Vagina (tissue), 2 donors: ENCODE measurements at regions not wholly inside any gene's neighbourhood (a gene's known extent, or its start where the extent isn't known, plus 50 kb on each side); places are given as distances from the start of the nearest gene placed in this dataset.

Experiments used
- DNase-seq, 2 donors: peaks; one replicate each; pipeline ENCODE4 v3.0.0-alpha.2; 2017; ENCODE audit errors: extremely low spot score in 2 of 2
- H3K27ac ChIP-seq: fragments of 200-600 bp; sonication (generic); one replicate; pipeline ENCODE4 v1.5.1; 2019
- H3K27me3 ChIP-seq: fragments of 200-600 bp; sonication (generic); one replicate; pipeline ENCODE4 v1.5.1; 2019
- H3K36me3 ChIP-seq, 2 donors: fragments of 200-600 bp; sonication (generic); one replicate each; pipeline ENCODE4 v1.5.1; 2017 to 2019
- H3K4me1 ChIP-seq: fragments of 200-600 bp; sonication (generic); one replicate; pipeline ENCODE4 v1.5.1; 2019
- H3K4me3 ChIP-seq, 2 donors: fragments of 200-600 bp; sonication (generic); 1 replicate in 1 of 2; 2 replicates in 1 of 2; pipeline ENCODE4 v1.5.1; 2016 to 2019
- H3K9me3 ChIP-seq: fragments of 200-600 bp; sonication (generic); one replicate; pipeline ENCODE4 v1.5.1; 2019
- POLR2A ChIP-seq, 2 donors: fragments of 450-650 bp; IDR thresholded peaks; one replicate each; pipeline ENCODE4 v1.6.1; 2017; ENCODE audit warnings: antibody characterized with exemption in 2 of 2, mild to moderate bottlenecking in 2 of 2, moderate library complexity in 2 of 2
- POLR2AphosphoS5 ChIP-seq, 2 donors: sonication (generic); formaldehyde crosslinking; IDR thresholded peaks; one replicate each; pipeline ENCODE4 v1.9.0; 2017; ENCODE audit warnings: antibody characterized with exemption in 2 of 2, mild to moderate bottlenecking in 2 of 2, low read depth in 1 of 2; ENCODE audit not compliant: insufficient read depth in 1 of 2
- intact Hi-C: fragments of 100-400 bp; cut with DNase I; formaldehyde crosslinking; loops from one replicate; pipeline ENCODE4 v1.15.1; 2023
- TF ChIP-seq, protein P1 (sequence below), 3 experiments: fragments of 450-650 bp in 2 of 3; fragments of 200-600 bp in 1 of 3; sonication (generic) in 1 of 3; IDR thresholded peaks; one replicate each; pipeline ENCODE4 v1.5.1; 2017 to 2019; ENCODE audit warnings: antibody characterized with exemption in 3 of 3, mild to moderate bottlenecking in 2 of 3, moderate library complexity in 2 of 3

DNA sequence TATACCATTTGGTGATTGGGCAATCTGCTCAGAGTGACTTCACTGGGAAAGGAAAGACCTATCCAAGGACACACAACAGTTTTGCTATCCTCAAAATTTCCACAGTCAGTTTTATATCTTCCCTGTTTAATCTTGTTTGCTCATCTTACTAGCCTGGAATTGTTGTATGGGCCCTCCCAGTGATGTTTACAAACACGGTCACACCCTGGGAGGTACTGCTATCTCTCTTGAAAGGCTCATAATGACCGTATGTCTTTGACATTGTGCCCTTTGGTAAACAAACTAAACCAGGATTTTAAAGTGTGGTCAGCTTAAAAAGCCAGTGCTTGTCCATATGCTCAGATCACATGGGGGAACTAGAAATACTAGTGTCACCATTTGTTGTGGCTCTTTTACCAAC lies 277.0 kb downstream of the CDH2 start:
- no peak overlapping the region for H3K4me3 ChIP-seq
- H3K9me3 ChIP-seq, result no peaks in the 10 kb centered on the region
- H3K27ac ChIP-seq, result no peak overlapping the region
- TF ChIP-seq POLR2AphosphoS5 (IDR thresholded peaks at IDR 0.05; ENCODE audit: insufficient read depth in 1 of 2, low read depth in 1 of 2), result no peak
- no peak for TF ChIP-seq POLR2A (IDR thresholded peaks at IDR 0.05)
- TF ChIP-seq, protein P1, sequence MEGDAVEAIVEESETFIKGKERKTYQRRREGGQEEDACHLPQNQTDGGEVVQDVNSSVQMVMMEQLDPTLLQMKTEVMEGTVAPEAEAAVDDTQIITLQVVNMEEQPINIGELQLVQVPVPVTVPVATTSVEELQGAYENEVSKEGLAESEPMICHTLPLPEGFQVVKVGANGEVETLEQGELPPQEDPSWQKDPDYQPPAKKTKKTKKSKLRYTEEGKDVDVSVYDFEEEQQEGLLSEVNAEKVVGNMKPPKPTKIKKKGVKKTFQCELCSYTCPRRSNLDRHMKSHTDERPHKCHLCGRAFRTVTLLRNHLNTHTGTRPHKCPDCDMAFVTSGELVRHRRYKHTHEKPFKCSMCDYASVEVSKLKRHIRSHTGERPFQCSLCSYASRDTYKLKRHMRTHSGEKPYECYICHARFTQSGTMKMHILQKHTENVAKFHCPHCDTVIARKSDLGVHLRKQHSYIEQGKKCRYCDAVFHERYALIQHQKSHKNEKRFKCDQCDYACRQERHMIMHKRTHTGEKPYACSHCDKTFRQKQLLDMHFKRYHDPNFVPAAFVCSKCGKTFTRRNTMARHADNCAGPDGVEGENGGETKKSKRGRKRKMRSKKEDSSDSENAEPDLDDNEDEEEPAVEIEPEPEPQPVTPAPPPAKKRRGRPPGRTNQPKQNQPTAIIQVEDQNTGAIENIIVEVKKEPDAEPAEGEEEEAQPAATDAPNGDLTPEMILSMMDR (IDR thresholded peaks at IDR 0.05), result no peak
- intact Hi-C loops, result no loop called here
- H3K36me3 ChIP-seq, result no peaks in the 10 kb centered on the region
- no peaks in the 10 kb centered on the region for H3K4me1 ChIP-seq
- H3K27me3 ChIP-seq, result no peaks in the 10 kb centered on the region
- no peak for DNase-seq

DNA sequence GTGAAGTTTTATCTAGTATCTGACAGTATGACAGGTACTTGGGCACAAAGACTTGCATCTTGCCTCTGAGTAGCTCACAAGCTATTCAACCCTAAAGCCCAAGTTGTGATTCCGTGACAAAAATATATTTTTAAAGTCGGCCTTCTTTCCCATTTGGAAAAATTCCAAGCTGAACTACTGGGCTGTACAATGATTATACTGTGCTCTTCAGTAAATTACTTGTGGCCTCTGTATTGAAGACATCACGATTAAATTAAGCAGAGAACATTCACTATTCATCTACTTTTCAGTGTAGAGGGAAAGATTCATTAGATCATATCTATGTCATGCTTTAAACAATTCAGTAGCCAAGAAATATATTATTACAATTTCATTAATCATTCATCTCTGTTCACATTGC lies 282.2 kb downstream of the CDH2 start:
- H3K4me1 ChIP-seq, result no peaks in the 10 kb centered on the region
- H3K36me3 ChIP-seq, result no peaks in the 10 kb centered on the region
- no peaks in the 10 kb centered on the region for H3K27me3 ChIP-seq
- H3K4me3 ChIP-seq, result no peak overlapping the region
- intact Hi-C loops, result no loop called here
- no peak for DNase-seq
- H3K9me3 ChIP-seq, result no peaks in the 10 kb centered on the region
- H3K27ac ChIP-seq, result no peak overlapping the region
- TF ChIP-seq POLR2AphosphoS5 (IDR thresholded peaks at IDR 0.05; ENCODE audit: insufficient read depth in 1 of 2, low read depth in 1 of 2), result no peak
- no peak for TF ChIP-seq POLR2A (IDR thresholded peaks at IDR 0.05)
- TF ChIP-seq, protein P1 (IDR thresholded peaks at IDR 0.05), result no peak

DNA sequence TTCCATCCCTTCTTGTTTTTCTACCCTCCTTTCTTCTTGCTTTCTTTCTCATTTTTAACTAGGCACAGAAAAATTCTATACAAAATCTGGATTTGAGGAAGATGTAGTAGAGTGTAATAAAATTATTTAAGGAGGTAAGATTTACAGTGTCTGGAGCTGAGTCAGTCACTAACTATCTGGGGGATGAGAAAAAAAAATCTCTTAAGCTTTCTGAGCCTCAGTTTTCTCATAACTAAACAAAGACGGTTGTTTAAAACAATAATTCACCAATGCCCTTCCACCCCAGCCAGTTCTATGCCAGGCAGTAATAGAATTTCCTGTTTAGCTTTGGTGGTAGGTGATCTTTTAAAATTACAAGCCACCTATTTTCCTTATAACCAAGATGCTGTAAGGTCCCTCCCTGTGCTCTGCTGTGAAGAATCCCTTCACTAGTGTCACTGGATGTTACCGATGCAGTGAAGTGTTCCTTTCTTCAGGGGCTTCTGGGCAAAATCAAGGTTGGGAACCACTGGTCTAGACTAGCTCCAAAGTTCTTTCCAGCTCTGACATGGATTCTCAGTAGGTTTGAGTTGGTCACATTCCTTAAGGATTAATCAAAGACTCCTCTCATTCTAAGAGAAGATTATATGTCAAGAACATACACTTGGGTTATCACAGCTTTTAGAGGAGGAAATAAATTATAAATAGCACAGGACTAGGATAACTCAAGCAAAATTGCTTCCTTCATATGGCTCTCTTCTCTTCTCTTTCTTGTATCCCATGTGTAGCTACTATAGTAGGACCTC lies 289.0 kb downstream of the CDH2 start:
- Histone ChIP-seq H3K27me3 (no peaks in the 10 kb centered on the region), H3K4me1 (no peaks in the 10 kb centered on the region), H3K9me3 (no peaks in the 10 kb centered on the region), H3K27ac (no peak overlapping the region), H3K4me3 (no peak overlapping the region), H3K36me3 (no peaks in the 10 kb centered on the region)
- intact Hi-C loops, result no loop called here
- no peak for DNase-seq
- TF ChIP-seq POLR2AphosphoS5 (IDR thresholded peaks at IDR 0.05; ENCODE audit: insufficient read depth in 1 of 2, low read depth in 1 of 2), result no peak
- TF ChIP-seq, protein P1 (IDR thresholded peaks at IDR 0.05), result no peak
- TF ChIP-seq POLR2A (IDR thresholded peaks at IDR 0.05), result no peak

DNA sequence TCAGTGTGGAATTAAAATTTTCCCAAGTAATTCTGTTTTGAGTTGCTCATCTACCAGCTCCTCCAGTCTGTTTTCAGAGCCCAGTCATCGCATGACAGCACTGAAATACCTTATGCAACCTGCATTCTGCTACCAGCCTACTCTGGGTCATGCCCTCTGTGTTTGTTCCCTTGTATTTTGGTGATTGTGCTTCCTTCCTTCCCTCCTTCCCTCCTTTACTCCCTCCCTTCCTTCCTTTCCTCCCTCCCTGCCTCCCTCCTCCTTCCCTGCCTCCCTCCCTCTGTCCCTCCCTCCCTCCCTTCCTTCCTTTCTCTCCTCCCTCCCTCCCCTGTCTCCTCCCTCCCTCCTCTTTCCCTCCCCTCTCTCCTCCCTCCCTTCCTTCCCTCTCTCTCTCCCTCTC lies 289.6 kb downstream of the CDH2 start:
- Histone ChIP-seq H3K9me3 (no peaks in the 10 kb centered on the region), H3K4me3 (no peak overlapping the region), H3K27ac (no peak overlapping the region), H3K27me3 (no peaks in the 10 kb centered on the region), H3K36me3 (no peaks in the 10 kb centered on the region), H3K4me1 (no peaks in the 10 kb centered on the region)
- DNase-seq, result no peak
- no peak for TF ChIP-seq POLR2AphosphoS5 (IDR thresholded peaks at IDR 0.05; ENCODE audit: insufficient read depth in 1 of 2, low read depth in 1 of 2)
- TF ChIP-seq, protein P1 (IDR thresholded peaks at IDR 0.05), result no peak
- no peak for TF ChIP-seq POLR2A (IDR thresholded peaks at IDR 0.05)
- intact Hi-C loops, result no loop called here

DNA sequence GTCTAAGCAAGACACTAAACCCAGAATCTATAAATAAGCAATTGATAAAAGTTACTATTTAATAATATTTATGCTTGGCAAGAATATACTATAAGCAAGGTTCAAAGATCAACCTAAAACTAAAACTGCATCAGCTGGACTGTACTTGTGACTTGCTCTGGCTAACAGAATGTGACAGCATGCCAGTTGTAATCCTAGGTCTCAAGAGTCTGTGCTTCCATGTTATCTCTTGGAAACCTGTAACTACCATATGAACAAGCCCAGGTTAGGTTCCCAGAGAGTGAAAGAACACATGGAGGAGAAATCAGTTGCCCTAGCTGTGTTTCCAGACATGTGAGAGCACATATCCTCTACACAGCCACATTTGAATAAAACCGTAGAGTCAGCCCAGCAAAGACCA lies 297.4 kb downstream of the CDH2 start:
- TF ChIP-seq POLR2AphosphoS5 (IDR thresholded peaks at IDR 0.05; ENCODE audit: insufficient read depth in 1 of 2, low read depth in 1 of 2), result no peak
- TF ChIP-seq, protein P1 (IDR thresholded peaks at IDR 0.05), result no peak
- TF ChIP-seq POLR2A (IDR thresholded peaks at IDR 0.05), result no peak
- H3K4me3 ChIP-seq, result no peak overlapping the region
- DNase-seq, result no peak

More for the DNA sequence above, 297.4 kb downstream of the CDH2 start:
- Histone ChIP-seq H3K9me3 (no peaks in the 10 kb centered on the region), H3K4me1 (no peaks in the 10 kb centered on the region), H3K27me3 (no peaks in the 10 kb centered on the region), H3K27ac (no peak overlapping the region), H3K36me3 (no peaks in the 10 kb centered on the region)
- intact Hi-C loops, result no loop called here
